Uterus (tissue), 3 donors: ENCODE measurements at regions not wholly inside any gene's neighbourhood (a gene's known extent, or its start where the extent isn't known, plus 50 kb on each side); places are given as distances from the start of the nearest gene placed in this dataset.

ENCODE experiments used
- DNase-seq, 2 donors: peaks; one replicate each; pipeline ENCODE4 v3.0.0-alpha.2; 2019 to 2020
- H3K27ac ChIP-seq, 2 donors: fragments of 200-600 bp; sonication (generic); 1 replicate in 1 of 2; 2 replicates in 1 of 2; pipeline ENCODE4 v1.5.1; 2016 to 2018
- H3K27me3 ChIP-seq, 2 donors: fragments of 200-600 bp; sonication (generic); one replicate each; pipeline ENCODE4 v1.5.1; 2018 to 2019; ENCODE audit warnings: control low read depth in 1 of 2
- H3K36me3 ChIP-seq, 2 donors: fragments of 200-600 bp; sonication (generic); one replicate each; pipeline ENCODE4 v1.5.1; 2019; ENCODE audit warnings: control low read depth in 1 of 2
- H3K4me1 ChIP-seq, 2 donors: fragments of 200-600 bp; sonication (generic); one replicate each; pipeline ENCODE4 v1.5.1; 2018 to 2019; ENCODE audit warnings: control low read depth in 1 of 2
- H3K4me3 ChIP-seq, 2 donors: fragments of 200-600 bp; sonication (generic); 1 replicate in 1 of 2; 2 replicates in 1 of 2; pipeline ENCODE4 v1.5.1; 2018 to 2019; ENCODE audit warnings: mild to moderate bottlenecking in 1 of 2
- H3K9me3 ChIP-seq, 2 donors: fragments of 200-600 bp; sonication (generic); one replicate each; pipeline ENCODE4 v1.5.1; 2019; ENCODE audit warnings: control low read depth in 1 of 2
- POLR2A ChIP-seq, 2 donors: fragments of 450-650 bp; IDR thresholded peaks; one replicate each; pipeline ENCODE4 v1.6.1; 2016; ENCODE audit warnings: antibody characterized with exemption in 2 of 2, mild to moderate bottlenecking in 1 of 2, moderate library complexity in 1 of 2
- intact Hi-C: fragments of 100-400 bp; cut with DNase I; formaldehyde crosslinking; loops from one replicate; pipeline ENCODE4 v1.15.1; 2023; ENCODE audit warnings: low total_unique reads
- TF ChIP-seq, protein P1 (sequence below), 4 experiments: fragments of 200-600 bp in 2 of 4; fragments of 450-650 bp in 2 of 4; sonication (generic) in 2 of 4; IDR thresholded peaks; one replicate each; pipeline ENCODE4 v1.5.1; 2016 to 2019; ENCODE audit warnings: antibody characterized with exemption in 4 of 4, mild to moderate bottlenecking in 2 of 4, moderate library complexity in 1 of 4
- donor health status: DM: yes; HTN: yes; CAD: no.

- no peak for DNase-seq
Measured at GRCh38 chr18:78511666-78512601, 467.7 kb upstream of the SALL3 start.

GRCh38 chr18:78514910-78515670, 464.5 kb upstream of the SALL3 start:
- Histone ChIP-seq H3K9me3 (no peaks in the 10 kb centered on the region), H3K27me3 (no peaks in the 10 kb centered on the region), H3K27ac (no peak overlapping the region), H3K4me1 (no peaks in the 10 kb centered on the region), H3K36me3 (no peaks in the 10 kb centered on the region), H3K4me3 (no peak overlapping the region)
- TF ChIP-seq POLR2A (IDR thresholded peaks at IDR 0.05): no peak
- TF ChIP-seq, protein P1, sequence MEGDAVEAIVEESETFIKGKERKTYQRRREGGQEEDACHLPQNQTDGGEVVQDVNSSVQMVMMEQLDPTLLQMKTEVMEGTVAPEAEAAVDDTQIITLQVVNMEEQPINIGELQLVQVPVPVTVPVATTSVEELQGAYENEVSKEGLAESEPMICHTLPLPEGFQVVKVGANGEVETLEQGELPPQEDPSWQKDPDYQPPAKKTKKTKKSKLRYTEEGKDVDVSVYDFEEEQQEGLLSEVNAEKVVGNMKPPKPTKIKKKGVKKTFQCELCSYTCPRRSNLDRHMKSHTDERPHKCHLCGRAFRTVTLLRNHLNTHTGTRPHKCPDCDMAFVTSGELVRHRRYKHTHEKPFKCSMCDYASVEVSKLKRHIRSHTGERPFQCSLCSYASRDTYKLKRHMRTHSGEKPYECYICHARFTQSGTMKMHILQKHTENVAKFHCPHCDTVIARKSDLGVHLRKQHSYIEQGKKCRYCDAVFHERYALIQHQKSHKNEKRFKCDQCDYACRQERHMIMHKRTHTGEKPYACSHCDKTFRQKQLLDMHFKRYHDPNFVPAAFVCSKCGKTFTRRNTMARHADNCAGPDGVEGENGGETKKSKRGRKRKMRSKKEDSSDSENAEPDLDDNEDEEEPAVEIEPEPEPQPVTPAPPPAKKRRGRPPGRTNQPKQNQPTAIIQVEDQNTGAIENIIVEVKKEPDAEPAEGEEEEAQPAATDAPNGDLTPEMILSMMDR (IDR thresholded peaks at IDR 0.05): no peak
- DNase-seq: no peak
- intact Hi-C loops: no loop called here

More at GRCh38 chr18:78511666-78512601, 467.7 kb upstream of the SALL3 start:
- Histone ChIP-seq H3K4me3 (no peak overlapping the region), H3K27me3 (no peaks in the 10 kb centered on the region), H3K4me1 (no peaks in the 10 kb centered on the region), H3K9me3 (no peaks in the 10 kb centered on the region), H3K36me3 (no peaks in the 10 kb centered on the region), H3K27ac (no peak overlapping the region)
- TF ChIP-seq, protein P1 (IDR thresholded peaks at IDR 0.05): no peak
- TF ChIP-seq POLR2A (IDR thresholded peaks at IDR 0.05): no peak
- intact Hi-C loops: no loop called here

GRCh38 chr18:78517328-78517727, 462.3 kb upstream of the SALL3 start:
- intact Hi-C loops: no loop called here
- H3K4me1 ChIP-seq: no peaks in the 10 kb centered on the region

DNA sequence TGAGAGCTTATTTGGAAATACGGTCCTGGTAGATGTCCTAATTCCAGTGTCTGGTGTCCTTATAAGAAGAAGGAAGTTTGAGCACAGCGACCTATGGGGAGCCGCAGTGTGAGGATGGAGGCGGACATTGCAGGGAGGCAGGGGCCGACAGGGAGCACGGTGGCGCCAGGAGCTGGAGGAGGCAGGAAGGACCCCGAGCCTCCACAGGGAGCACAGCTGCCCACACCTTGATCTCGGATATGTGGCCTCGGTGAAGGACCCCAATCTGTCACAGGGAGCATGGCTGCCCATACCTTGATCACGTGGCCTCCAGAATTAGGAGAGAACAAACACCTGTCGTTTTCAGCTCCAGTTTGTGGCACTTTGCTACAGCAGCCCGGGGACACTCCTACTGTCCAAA, 461.6 kb upstream of the SALL3 start:
- Histone ChIP-seq H3K27me3 (no peaks in the 10 kb centered on the region), H3K27ac (no peak overlapping the region), H3K36me3 (no peaks in the 10 kb centered on the region), H3K9me3 (no peaks in the 10 kb centered on the region), H3K4me3 (no peak overlapping the region), H3K4me1 (no peaks in the 10 kb centered on the region)
- intact Hi-C loops: no loop called here
- DNase-seq: no peak
- TF ChIP-seq POLR2A (IDR thresholded peaks at IDR 0.05): no peak
- TF ChIP-seq, protein P1 (IDR thresholded peaks at IDR 0.05): no peak

More at GRCh38 chr18:78517328-78517727, 462.3 kb upstream of the SALL3 start:
- no peak overlapping the region for H3K27ac ChIP-seq
- H3K4me3 ChIP-seq: no peak overlapping the region
- no peaks in the 10 kb centered on the region for H3K27me3 ChIP-seq
- no peaks in the 10 kb centered on the region for H3K36me3 ChIP-seq
- DNase-seq: no peak
- no peaks in the 10 kb centered on the region for H3K9me3 ChIP-seq
- no peak for TF ChIP-seq POLR2A (IDR thresholded peaks at IDR 0.05)
- TF ChIP-seq, protein P1 (IDR thresholded peaks at IDR 0.05): no peak

GRCh38 chr18:78518805-78519204, 460.8 kb upstream of the SALL3 start:
- Histone ChIP-seq H3K4me1 (no peaks in the 10 kb centered on the region), H3K27ac (no peak overlapping the region), H3K9me3 (no peaks in the 10 kb centered on the region), H3K27me3 (no peaks in the 10 kb centered on the region), H3K4me3 (no peak overlapping the region), H3K36me3 (no peaks in the 10 kb centered on the region)
- TF ChIP-seq POLR2A (IDR thresholded peaks at IDR 0.05): no peak
- TF ChIP-seq, protein P1 (IDR thresholded peaks at IDR 0.05): no peak
- intact Hi-C loops: no loop called here
- no peak for DNase-seq
